Spleen (tissue), 11 donors: ENCODE measurements at regions not wholly inside any gene's neighbourhood (a gene's known extent, or its start where the extent isn't known, plus 50 kb on each side); places are given as distances from the start of the nearest gene placed in this dataset.

Source experiments
- DNase-seq: peaks from one replicate; pipeline ENCODE4 v3.0.0-alpha.2; 2020
- H3K27ac ChIP-seq, 8 donors: fragments of 200-600 bp; sonication (generic) in 7 of 8; 1 replicate in 4 of 8; 2 replicates in 4 of 8; pipeline versions ENCODE4 v1.5.0 to v1.8.0; 2016 to 2021; ENCODE audit warnings: inconsistent platforms in 4 of 8, mild to moderate bottlenecking in 4 of 8, moderate library complexity in 1 of 8
- H3K27me3 ChIP-seq, 7 donors: fragments of 200-600 bp; sonication (generic) in 6 of 7; replicated peaks in 1 of 7; 1 replicate in 4 of 7; 2 replicates in 3 of 7; pipeline versions ENCODE4 v1.5.0 to v1.8.0; 2016 to 2021; ENCODE audit warnings: inconsistent platforms in 3 of 7, mild to moderate bottlenecking in 1 of 7
- H3K36me3 ChIP-seq, 6 donors: fragments of 200-600 bp; sonication (generic) in 5 of 6; 1 replicate in 4 of 6; 2 replicates in 2 of 6; pipeline versions ENCODE4 v1.5.0 to v1.8.0; 2016 to 2021; ENCODE audit warnings: inconsistent platforms in 2 of 6
- H3K4me1 ChIP-seq, 6 donors: fragments of 200-600 bp; sonication (generic) in 5 of 6; 1 replicate in 3 of 6; 2 replicates in 3 of 6; pipeline versions ENCODE4 v1.5.0 to v1.8.0; 2016 to 2021; ENCODE audit warnings: inconsistent platforms in 3 of 6
- H3K4me3 ChIP-seq, 8 donors: fragments of 200-600 bp; sonication (generic) in 7 of 8; 1 replicate in 4 of 8; 2 replicates in 4 of 8; pipeline versions ENCODE4 v1.5.0 to v1.8.0; 2016 to 2021; ENCODE audit warnings: inconsistent platforms in 4 of 8, mild to moderate bottlenecking in 4 of 8, moderate library complexity in 2 of 8
- H3K9me3 ChIP-seq, 8 donors: fragments of 200-600 bp; sonication (generic) in 7 of 8; 1 replicate in 4 of 8; 2 replicates in 4 of 8; pipeline versions ENCODE4 v1.5.0 to v1.8.0; 2016 to 2021; ENCODE audit warnings: inconsistent platforms in 4 of 8
- CTCF ChIP-seq, 11 experiments: fragments of 200-600 bp in 7 of 11; fragments of 450-650 bp in 4 of 11; sonication (generic) in 4 of 11; IDR thresholded peaks in 8 of 11; conservative IDR thresholded peaks in 3 of 11; 1 replicate in 7 of 11; 2 replicates in 4 of 11; pipeline versions ENCODE4 v1.4.0 to v1.8.0; 2016 to 2021; ENCODE audit warnings: antibody characterized with exemption in 11 of 11, inconsistent platforms in 4 of 11, mild to moderate bottlenecking in 1 of 11
- POLR2A ChIP-seq, 3 donors: fragments of 450-650 bp; IDR thresholded peaks; one replicate each; pipeline ENCODE4 v1.5.1; 2017; ENCODE audit warnings: antibody characterized with exemption in 3 of 3, mild to moderate bottlenecking in 1 of 3
- POLR2AphosphoS5 ChIP-seq, 3 donors: sonication (generic); formaldehyde crosslinking; IDR thresholded peaks; one replicate each; pipeline ENCODE4 v1.5.1; 2017; ENCODE audit warnings: antibody characterized with exemption in 3 of 3
- WGBS, 5 donors: extraction: QIAGEN DNeasy Blood & Tissue Kit in 3 of 5; methylation state at CpG; one replicate each; pipeline versions ENCODE4 v1.1.5 to v1.1.7; 2013 to 2018; 5-methylcytosine and 5-hydroxymethylcytosine counted together
- intact Hi-C: fragments of 100-400 bp; cut with DNase I; formaldehyde crosslinking; loops from one replicate; pipeline ENCODE4 v1.15.0; 2023; ENCODE audit warnings: low total_unique reads
- donor health status: healthy with polysubstance abuse.
- donor health status: DM: no; HTN: no; CAD: no; lungs with moderate emphysema.
- donor health status: DM: no; HTN: no; CAD: no.
- donor health status: Bipolar disorder and iron deficiency.
- donor health status: healthy.
- donor health status: DM: no; HTN: no; CAD: no.
- donor health status: DM: yes; HTN: yes; CAD: no.

GRCh38 chr12:28108599-28108998, 81.7 kb upstream of the CCDC91 start:
- DNase-seq, result no peak
- WGBS, 5 donors, result 37 to 72% (median 42%) methylated on average over 1 of the region's 1 CpG
- Histone ChIP-seq H3K36me3 (no peaks in the 10 kb centered on the region), H3K4me3 (no peak overlapping the region), H3K27me3 (no peaks in the 10 kb centered on the region), H3K9me3 (no peaks in the 10 kb centered on the region), H3K4me1 (no peaks in the 10 kb centered on the region), H3K27ac (no peak overlapping the region)
- TF ChIP-seq POLR2A (IDR thresholded peaks at IDR 0.05), result no peak
- intact Hi-C loops, result no loop called here

- Histone ChIP-seq H3K4me1 (no peaks in the 10 kb centered on the region), H3K27me3 (no peaks in the 10 kb centered on the region), H3K36me3 (no peaks in the 10 kb centered on the region), H3K4me3 (no peak overlapping the region), H3K9me3 (no peaks in the 10 kb centered on the region), H3K27ac (no peak overlapping the region)
- no peak for DNase-seq
- 40 to 57% (median 44%) methylated on average over 3 of the region's 3 CpGs for WGBS, 5 donors
- intact Hi-C loops, result no loop called here
- no peak for TF ChIP-seq POLR2A (IDR thresholded peaks at IDR 0.05)
Measured at GRCh38 chr12:28110329-28110728, 79.9 kb upstream of the CCDC91 start.

- no peaks in the 10 kb centered on the region for H3K9me3 ChIP-seq
- intact Hi-C loops, result no loop called here
- no peak overlapping the region for H3K4me3 ChIP-seq
- H3K27me3 ChIP-seq, result no peaks in the 10 kb centered on the region
- WGBS, 5 donors, result 74 to 85% (median 81%) methylated on average over 2 of the region's 2 CpGs
- no peaks in the 10 kb centered on the region for H3K4me1 ChIP-seq
- no peak for DNase-seq
- TF ChIP-seq POLR2AphosphoS5 (IDR thresholded peaks at IDR 0.05) (no peak), CTCF (IDR thresholded peaks at IDR 0.05 in 8 of 11, conservative IDR thresholded peaks at IDR 0.05 in 3 of 11) (no peak)
- no peaks in the 10 kb centered on the region for H3K36me3 ChIP-seq
- H3K27ac ChIP-seq, result no peak overlapping the region
Measured at GRCh38 chr12:28114488-28114887, 75.8 kb upstream of the CCDC91 start.

- WGBS, 5 donors, result 73 to 94% (median 85%) methylated on average over 1 of the region's 1 CpG
- no peak for TF ChIP-seq CTCF (IDR thresholded peaks at IDR 0.05 in 8 of 11, conservative IDR thresholded peaks at IDR 0.05 in 3 of 11)
- no peak for TF ChIP-seq POLR2AphosphoS5 (IDR thresholded peaks at IDR 0.05)
- no peaks in the 10 kb centered on the region for H3K9me3 ChIP-seq
Measured at GRCh38 chr12:28121433-28121832, 68.8 kb upstream of the CCDC91 start.

GRCh38 chr12:28121899-28122655, 68.2 kb upstream of the CCDC91 start:
- H3K9me3 ChIP-seq, result no peaks in the 10 kb centered on the region
- no peaks in the 10 kb centered on the region for H3K27me3 ChIP-seq
- DNase-seq, result no peak
- no peak overlapping the region for H3K4me3 ChIP-seq
- TF ChIP-seq CTCF (IDR thresholded peaks at IDR 0.05 in 8 of 11, conservative IDR thresholded peaks at IDR 0.05 in 3 of 11) (no peak), POLR2A (IDR thresholded peaks at IDR 0.05) (no peak), POLR2AphosphoS5 (IDR thresholded peaks at IDR 0.05) (no peak)
- no peaks in the 10 kb centered on the region for H3K4me1 ChIP-seq
- intact Hi-C loops, result no loop called here
- 81 to 88% (median 83%) methylated on average over 4 of the region's 4 CpGs for WGBS, 5 donors
- no peaks in the 10 kb centered on the region for H3K36me3 ChIP-seq
- H3K27ac ChIP-seq, result no peak overlapping the region

More at GRCh38 chr12:28121433-28121832, 68.8 kb upstream of the CCDC91 start:
- H3K4me3 ChIP-seq, result no peak overlapping the region
- no peak for DNase-seq
- no peaks in the 10 kb centered on the region for H3K4me1 ChIP-seq
- no peaks in the 10 kb centered on the region for H3K27me3 ChIP-seq
- no peak overlapping the region for H3K27ac ChIP-seq
- intact Hi-C loops, result no loop called here
- H3K36me3 ChIP-seq, result no peaks in the 10 kb centered on the region
